ENCODE measurements at regions not wholly inside any gene's neighbourhood (a gene's known extent, or its start where the extent isn't known, plus 50 kb on each side); places are given as distances from the start of the nearest gene placed in this dataset.

GRCh38 chr6:164023535-164023934, 609.0 kb downstream of the QKI start:
- Mint-ChIP-seq H3K27ac (ENCODE audit: unreplicated experiment) (no peak overlapping the region), H3K9me3 (ENCODE audit: low read depth) (no peaks in the 10 kb centered on the region), H3K27me3 (ENCODE audit: low read depth) (peaks cover 13% of the 10 kb centered on the region), H3K36me3 (ENCODE audit: low read depth) (no peaks in the 10 kb centered on the region), H3K4me1 (ENCODE audit: low read depth) (no peaks in the 10 kb centered on the region), H3K4me3 (ENCODE audit: unreplicated experiment) (no peak overlapping the region)
- TF ChIP-seq CTCF (IDR thresholded peaks at IDR 0.05): no peak
- no peak for DNase-seq (ENCODE audit: low spot score)

GRCh38 chr6:164022632-164023031, 608.1 kb downstream of the QKI start:
- Mint-ChIP-seq H3K36me3 (ENCODE audit: low read depth) (no peaks in the 10 kb centered on the region), H3K27me3 (ENCODE audit: low read depth) (peaks cover 13% of the 10 kb centered on the region), H3K9me3 (ENCODE audit: low read depth) (no peaks in the 10 kb centered on the region), H3K27ac (ENCODE audit: unreplicated experiment) (no peak overlapping the region), H3K4me1 (ENCODE audit: low read depth) (no peaks in the 10 kb centered on the region), H3K4me3 (ENCODE audit: unreplicated experiment) (no peak overlapping the region)
- TF ChIP-seq CTCF (IDR thresholded peaks at IDR 0.05): no peak
- no peak for DNase-seq (ENCODE audit: low spot score)

GRCh38 chr6:164021589-164022250, 607.2 kb downstream of the QKI start:
- Mint-ChIP-seq H3K27me3 (ENCODE audit: low read depth) (peaks cover 13% of the 10 kb centered on the region), H3K36me3 (ENCODE audit: low read depth) (no peaks in the 10 kb centered on the region), H3K4me3 (ENCODE audit: unreplicated experiment) (no peak overlapping the region), H3K27ac (ENCODE audit: unreplicated experiment) (no peak overlapping the region), H3K4me1 (ENCODE audit: low read depth) (no peaks in the 10 kb centered on the region), H3K9me3 (ENCODE audit: low read depth) (no peaks in the 10 kb centered on the region)
- DNase-seq (ENCODE audit: low spot score): no peak
- no peak for TF ChIP-seq CTCF (IDR thresholded peaks at IDR 0.05)

- H3K9me3 Mint-ChIP-seq (ENCODE audit: low read depth): no peaks in the 10 kb centered on the region
- H3K27ac Mint-ChIP-seq (ENCODE audit: unreplicated experiment): no peak overlapping the region
- TF ChIP-seq CTCF (IDR thresholded peaks at IDR 0.05): no peak
- no peaks in the 10 kb centered on the region for H3K4me1 Mint-ChIP-seq (ENCODE audit: low read depth)
- peaks cover 13% of the 10 kb centered on the region for H3K27me3 Mint-ChIP-seq (ENCODE audit: low read depth)
- DNase-seq (ENCODE audit: low spot score): no peak
- no peaks in the 10 kb centered on the region for H3K36me3 Mint-ChIP-seq (ENCODE audit: low read depth)
- no peak overlapping the region for H3K4me3 Mint-ChIP-seq (ENCODE audit: unreplicated experiment)
These were observed 605.6 kb downstream of the QKI start for GRCh38 chr6:164020142-164020541.

- no peak for DNase-seq (ENCODE audit: low spot score)
- no peak for TF ChIP-seq CTCF (IDR thresholded peaks at IDR 0.05)
- no peaks in the 10 kb centered on the region for H3K9me3 Mint-ChIP-seq (ENCODE audit: low read depth)
- peaks cover 5% of the 10 kb centered on the region for H3K4me1 Mint-ChIP-seq (ENCODE audit: low read depth)
- H3K27ac Mint-ChIP-seq (ENCODE audit: unreplicated experiment): no peak overlapping the region
- no peak overlapping the region for H3K4me3 Mint-ChIP-seq (ENCODE audit: unreplicated experiment)
- no peaks in the 10 kb centered on the region for H3K36me3 Mint-ChIP-seq (ENCODE audit: low read depth)
- H3K27me3 Mint-ChIP-seq (ENCODE audit: low read depth): peaks cover 3% of the 10 kb centered on the region
These were observed 603.6 kb downstream of the QKI start for GRCh38 chr6:164018133-164018532.
